Common myeloid progenitor, CD34-positive (primary cell): ENCODE measurements at regions not wholly inside any gene's neighbourhood (a gene's known extent, or its start where the extent isn't known, plus 50 kb on each side); places are given as distances from the start of the nearest gene placed in this dataset.
"Not testable (repeated sequence)": the region's sequence is repeated elsewhere in the genome, so short reads cannot be mapped to it uniquely, and the experiment has no call there.

Experiments used
- CTCF ChIA-PET: fragments of 350-600 bp; sonication (Branson Sonifier 250); formaldehyde crosslinking; loops from one replicate; lab custom pipeline; 2021; ENCODE audit warnings: antibody characterized with exemption; lab: Charles Lee
- POLR2A ChIA-PET: fragments of 350-600 bp; sonication (Branson Sonifier 250); formaldehyde crosslinking; loops from one replicate; lab custom pipeline; 2021; ENCODE audit warnings: antibody characterized with exemption; lab: Charles Lee
- DNase-seq, 3 donors: peaks; one replicate each; pipeline versions ENCODE4 v3.0.0 to v3.0.0-alpha.2; 2013
- H3K27ac ChIP-seq, 2 experiments: 1 replicate in 1 of 2; 2 replicates in 1 of 2; pipeline ENCODE4 v1.7.0; 2013; ENCODE audit warnings: inconsistent platforms in 2 of 2, low read length in 2 of 2, mild to moderate bottlenecking in 2 of 2, low read depth in 1 of 2, moderate library complexity in 1 of 2; ENCODE audit not compliant: severe bottlenecking in 2 of 2, insufficient read depth in 1 of 2, poor library complexity in 1 of 2
- H3K27me3 ChIP-seq, 5 experiments: replicated peaks in 2 of 5; 1 replicate in 3 of 5; 2 replicates in 2 of 5; pipeline versions ENCODE4 v1.6.1 to v1.7.0; 2013; ENCODE audit warnings: low read length in 4 of 5, mild to moderate bottlenecking in 2 of 5, moderate library complexity in 2 of 5, inconsistent platforms in 1 of 5; ENCODE audit not compliant: insufficient read depth in 5 of 5, control insufficient read depth in 4 of 5
- H3K36me3 ChIP-seq, 4 experiments: 1 replicate in 2 of 4; 2 replicates in 2 of 4; pipeline versions ENCODE4 v1.6.1 to v1.7.0; 2013; ENCODE audit warnings: low read length in 3 of 4, control low read depth in 1 of 4, mild to moderate bottlenecking in 1 of 4; ENCODE audit not compliant: control insufficient read depth in 4 of 4, insufficient read depth in 4 of 4
- H3K4me1 ChIP-seq, 4 experiments: 1 replicate in 3 of 4; 2 replicates in 1 of 4; pipeline versions ENCODE4 v1.6.1 to v1.7.1; 2013; ENCODE audit warnings: low read length in 3 of 4, mild to moderate bottlenecking in 3 of 4, control low read depth in 1 of 4, inconsistent platforms in 1 of 4, moderate library complexity in 1 of 4; ENCODE audit not compliant: control insufficient read depth in 4 of 4, insufficient read depth in 4 of 4; ENCODE audit errors: control extremely low read depth in 1 of 4
- H3K4me3 ChIP-seq, 7 experiments: 1 replicate in 4 of 7; 2 replicates in 3 of 7; pipeline versions ENCODE4 v1.5.1 to v1.7.0; 2013; ENCODE audit warnings: mild to moderate bottlenecking in 7 of 7, low read length in 6 of 7, moderate library complexity in 6 of 7, inconsistent platforms in 2 of 7, low read depth in 2 of 7, control low read depth in 1 of 7; ENCODE audit not compliant: insufficient read depth in 4 of 7, control insufficient read depth in 1 of 7; ENCODE audit errors: extremely low read depth in 1 of 7
- H3K9me3 ChIP-seq, 5 experiments: 1 replicate in 4 of 5; 2 replicates in 1 of 5; pipeline versions ENCODE4 v1.6.1 to v1.7.1; 2013; ENCODE audit warnings: low read length in 4 of 5, mild to moderate bottlenecking in 2 of 5, inconsistent platforms in 1 of 5, low read depth in 1 of 5, moderate library complexity in 1 of 5; ENCODE audit not compliant: control insufficient read depth in 4 of 5, insufficient read depth in 2 of 5; ENCODE audit errors: control extremely low read depth in 1 of 5
- WGBS: methylation state at CpG from one replicate; pipeline ENCODE4 v1.1.5; 2013; ENCODE audit not compliant: insufficient coverage; 5-methylcytosine and 5-hydroxymethylcytosine counted together

- H3K4me1 ChIP-seq, H3K9me3 ChIP-seq, H3K36me3 ChIP-seq, H3K27ac ChIP-seq, H3K27me3 ChIP-seq, DNase-seq, CTCF ChIA-PET, POLR2A ChIA-PET, H3K4me3 ChIP-seq: not testable (repeated sequence)
- WGBS = 95% methylated on average over 11 of the region's 13 CpGs
Measured at GRCh38 chr2:166766769-166767322, 121.4 kb upstream of the XIRP2 start.

- POLR2A ChIA-PET = no interaction called here
- WGBS = 45% methylated on average over 4 of the region's 6 CpGs
Measured at GRCh38 chr2:166766220-166766619, 122.1 kb upstream of the XIRP2 start.

GRCh38 chr2:166765141-166765540 lies 123.1 kb upstream of the XIRP2 start:
- peaks cover 0 to 2% (median 0%) of the 10 kb centered on the region in 4 experiments for H3K4me1 ChIP-seq
- ChIA-PET POLR2A (no interaction called here), CTCF (no interaction called here)
- H3K9me3 ChIP-seq = no peaks in the 10 kb centered on the region
- WGBS = 100% methylated on average over 1 of the region's 1 CpG
- H3K4me3 ChIP-seq = no peak overlapping the region
- H3K27ac ChIP-seq = no peak overlapping the region
- no peaks in the 10 kb centered on the region for H3K27me3 ChIP-seq
- no peak for DNase-seq
- H3K36me3 ChIP-seq = no peaks in the 10 kb centered on the region

More at GRCh38 chr2:166766220-166766619, 122.1 kb upstream of the XIRP2 start:
- H3K27ac ChIP-seq = no peak overlapping the region
- no peak overlapping the region for H3K4me3 ChIP-seq
- peaks cover 0 to 2% (median 0%) of the 10 kb centered on the region in 4 experiments for H3K4me1 ChIP-seq
- H3K27me3 ChIP-seq = no peaks in the 10 kb centered on the region
- no peaks in the 10 kb centered on the region for H3K36me3 ChIP-seq
- DNase-seq = no peak
- no peaks in the 10 kb centered on the region for H3K9me3 ChIP-seq
- CTCF ChIA-PET = no interaction called here

DNA sequence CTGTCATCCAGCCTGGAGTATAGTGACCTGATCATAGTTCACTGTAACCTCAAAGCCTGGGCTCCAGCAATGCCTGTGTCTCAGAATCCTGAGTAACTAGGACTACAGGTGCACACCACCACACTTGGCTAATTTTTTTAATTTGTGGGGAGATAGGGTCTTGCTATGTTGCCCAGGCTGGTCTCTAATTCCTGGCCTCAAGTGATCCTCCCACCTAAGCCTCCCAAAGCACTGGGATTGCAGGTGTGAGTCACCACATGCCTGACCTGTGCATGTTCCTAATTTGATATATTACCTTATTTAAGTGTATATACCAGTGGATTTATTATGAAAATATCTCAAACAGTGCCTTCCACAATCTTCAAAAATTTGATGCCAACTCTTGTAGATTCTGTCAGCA lies 123.6 kb upstream of the XIRP2 start:
- H3K4me3 ChIP-seq = no peak overlapping the region
- peaks cover 0 to 2% (median 0%) of the 10 kb centered on the region in 4 experiments for H3K4me1 ChIP-seq
- no peaks in the 10 kb centered on the region for H3K27me3 ChIP-seq
- no peaks in the 10 kb centered on the region for H3K36me3 ChIP-seq
- no peaks in the 10 kb centered on the region for H3K9me3 ChIP-seq
- ChIA-PET POLR2A (no interaction called here), CTCF (no interaction called here)
- no peak overlapping the region for H3K27ac ChIP-seq
- no peak for DNase-seq

DNA sequence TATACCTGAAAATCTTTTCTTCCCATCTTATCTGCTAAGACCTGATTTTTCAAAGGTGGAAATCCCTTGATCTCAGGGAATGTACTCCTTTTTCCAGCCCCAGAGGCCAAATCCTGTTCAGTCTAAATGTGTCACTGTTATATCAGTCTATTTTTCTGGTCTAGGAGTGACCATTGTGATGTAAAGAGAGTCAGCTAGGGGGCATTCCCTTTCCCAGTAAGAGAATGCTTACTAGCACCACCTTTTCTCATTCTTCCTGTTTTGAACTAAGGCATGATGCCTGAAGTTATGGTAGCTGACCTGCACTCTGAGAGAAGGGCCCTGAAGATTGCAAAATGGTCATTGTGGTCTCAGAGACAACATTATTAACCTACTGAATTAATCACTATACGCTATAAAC lies 124.1 kb upstream of the XIRP2 start:
- CTCF ChIA-PET = no interaction called here
- no CpG with 5 or more reads among the region's 1 CpG for WGBS
- peaks cover 0 to 2% (median 0%) of the 10 kb centered on the region in 4 experiments for H3K4me1 ChIP-seq
- H3K27me3 ChIP-seq = no peaks in the 10 kb centered on the region
- H3K4me3 ChIP-seq = no peak overlapping the region
- peak in 1 of 3 donors; percentile 6 for DNase-seq
- H3K9me3 ChIP-seq = no peaks in the 10 kb centered on the region
- POLR2A ChIA-PET = no interaction called here
- no peaks in the 10 kb centered on the region for H3K36me3 ChIP-seq
- H3K27ac ChIP-seq = no peak overlapping the region

- no peak overlapping the region for H3K4me3 ChIP-seq
- H3K36me3 ChIP-seq = no peaks in the 10 kb centered on the region
- ChIA-PET POLR2A (interaction anchor here (0.7 kb wide), 1 partner anchor 36 kb away, joined by 3 read pairs; no protein-coding TSS in a partner anchor), CTCF (no interaction called here)
- no peaks in the 10 kb centered on the region for H3K27me3 ChIP-seq
- no peaks in the 10 kb centered on the region for H3K9me3 ChIP-seq
- no peak overlapping the region for H3K27ac ChIP-seq
- no peaks in the 10 kb centered on the region for H3K4me1 ChIP-seq
- DNase-seq = no peak
- WGBS = 100% methylated on average over 2 of the region's 2 CpGs
Measured at GRCh38 chr2:166762746-166763145, 125.5 kb upstream of the XIRP2 start.

DNA sequence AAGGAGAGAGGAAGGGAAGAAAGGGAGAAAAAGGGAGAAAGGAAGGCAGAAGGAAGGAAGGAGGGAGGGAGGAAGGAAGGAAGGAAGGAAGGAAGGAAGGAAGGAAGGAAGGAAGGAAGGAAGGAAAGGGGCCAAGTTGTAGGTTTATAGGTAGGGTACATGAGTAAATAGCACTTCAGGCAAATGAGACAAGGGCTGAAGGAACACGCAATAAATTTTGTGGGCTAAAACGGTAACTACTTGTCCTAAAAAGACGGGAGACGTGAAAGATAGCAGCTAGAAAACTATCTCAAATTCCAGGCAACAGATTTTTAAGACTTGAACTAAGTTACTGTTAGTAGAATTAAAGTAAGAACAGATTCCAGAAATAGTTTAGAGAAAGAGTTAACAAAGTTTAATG lies 129.3 kb upstream of the XIRP2 start:
- no peak overlapping the region for H3K4me3 ChIP-seq
- ChIA-PET CTCF (no interaction called here), POLR2A (no interaction called here)
- no peaks in the 10 kb centered on the region for H3K9me3 ChIP-seq
- H3K27me3 ChIP-seq = no peaks in the 10 kb centered on the region
- 95% methylated on average over 4 of the region's 4 CpGs for WGBS
- no peak overlapping the region for H3K27ac ChIP-seq
- no peaks in the 10 kb centered on the region for H3K36me3 ChIP-seq
- no peaks in the 10 kb centered on the region for H3K4me1 ChIP-seq
- no peak for DNase-seq
